WTC11 (cell line): ENCODE measurements at regions not wholly inside any gene's neighbourhood (a gene's known extent, or its start where the extent isn't known, plus 50 kb on each side); places are given as distances from the start of the nearest gene placed in this dataset.

Experiments
- ETV6 ChIP-seq: sonication (generic); formaldehyde crosslinking; IDR thresholded peaks from 2 replicates; pipeline ENCODE4 v1.8.1; 2022; ENCODE audit warnings: mild to moderate bottlenecking, missing genetic modification reagents
- JUN ChIP-seq: sonication (generic); formaldehyde crosslinking; IDR thresholded peaks from 2 replicates; pipeline ENCODE4 v1.8.0; 2023; ENCODE audit warnings: mild to moderate bottlenecking, missing genetic modification reagents
- NFYB ChIP-seq: sonication (generic); formaldehyde crosslinking; conservative IDR thresholded peaks from 2 replicates; pipeline ENCODE4 v1.8.0; 2022; ENCODE audit warnings: low read depth, missing genetic modification reagents
- OVOL2 ChIP-seq: fragments of 250-450 bp; sonication (Bioruptor Pico); IDR thresholded peaks from 2 replicates; pipeline ENCODE4 v1.9.0; 2021; ENCODE audit warnings: mild to moderate bottlenecking, borderline replicate concordance
- SP1 ChIP-seq: sonication (generic); formaldehyde crosslinking; conservative IDR thresholded peaks from 2 replicates; pipeline ENCODE4 v1.8.1; 2022; ENCODE audit warnings: missing genetic modification reagents
- TEAD4 ChIP-seq: sonication (generic); formaldehyde crosslinking; IDR thresholded peaks from 2 replicates; pipeline ENCODE4 v1.8.0; 2022; ENCODE audit warnings: mild to moderate bottlenecking, missing genetic modification reagents
- ZNF232 ChIP-seq: sonication (generic); formaldehyde crosslinking; IDR thresholded peaks from 2 replicates; pipeline ENCODE4 v1.8.0; 2022; ENCODE audit warnings: mild to moderate bottlenecking, missing genetic modification reagents
- ZNF263 ChIP-seq: sonication (generic); formaldehyde crosslinking; IDR thresholded peaks from 2 replicates; pipeline ENCODE4 v1.8.1; 2022; ENCODE audit warnings: low read depth, mild to moderate bottlenecking, moderate library complexity, missing genetic modification reagents
- ZNF317 ChIP-seq: sonication (generic); formaldehyde crosslinking; IDR thresholded peaks from 2 replicates; pipeline ENCODE4 v1.8.1; 2023; ENCODE audit warnings: low read depth, mild to moderate bottlenecking, moderate library complexity, missing genetic modification reagents, borderline replicate concordance
- ZNF671 ChIP-seq: fragments of 250-450 bp; sonication (Bioruptor Pico); IDR thresholded peaks from 2 replicates; pipeline ENCODE4 v1.8.0; 2021; ENCODE audit warnings: mild to moderate bottlenecking
- TF ChIP-seq, protein P1 (sequence below): fragments of 200-600 bp; IDR thresholded peaks from 2 replicates; pipeline ENCODE4 v1.8.0; 2022; ENCODE audit warnings: antibody characterized with exemption
- TF ChIP-seq, protein P2 (sequence below): sonication (generic); formaldehyde crosslinking; IDR thresholded peaks from 2 replicates; pipeline ENCODE4 v1.8.0; 2022; ENCODE audit warnings: mild to moderate bottlenecking, missing genetic modification reagents
- TF ChIP-seq, protein P3 (sequence below): sonication (generic); formaldehyde crosslinking; IDR thresholded peaks from 2 replicates; pipeline ENCODE4 v1.8.1; 2023; ENCODE audit warnings: mild to moderate bottlenecking, missing genetic modification reagents, moderate library complexity

DNA sequence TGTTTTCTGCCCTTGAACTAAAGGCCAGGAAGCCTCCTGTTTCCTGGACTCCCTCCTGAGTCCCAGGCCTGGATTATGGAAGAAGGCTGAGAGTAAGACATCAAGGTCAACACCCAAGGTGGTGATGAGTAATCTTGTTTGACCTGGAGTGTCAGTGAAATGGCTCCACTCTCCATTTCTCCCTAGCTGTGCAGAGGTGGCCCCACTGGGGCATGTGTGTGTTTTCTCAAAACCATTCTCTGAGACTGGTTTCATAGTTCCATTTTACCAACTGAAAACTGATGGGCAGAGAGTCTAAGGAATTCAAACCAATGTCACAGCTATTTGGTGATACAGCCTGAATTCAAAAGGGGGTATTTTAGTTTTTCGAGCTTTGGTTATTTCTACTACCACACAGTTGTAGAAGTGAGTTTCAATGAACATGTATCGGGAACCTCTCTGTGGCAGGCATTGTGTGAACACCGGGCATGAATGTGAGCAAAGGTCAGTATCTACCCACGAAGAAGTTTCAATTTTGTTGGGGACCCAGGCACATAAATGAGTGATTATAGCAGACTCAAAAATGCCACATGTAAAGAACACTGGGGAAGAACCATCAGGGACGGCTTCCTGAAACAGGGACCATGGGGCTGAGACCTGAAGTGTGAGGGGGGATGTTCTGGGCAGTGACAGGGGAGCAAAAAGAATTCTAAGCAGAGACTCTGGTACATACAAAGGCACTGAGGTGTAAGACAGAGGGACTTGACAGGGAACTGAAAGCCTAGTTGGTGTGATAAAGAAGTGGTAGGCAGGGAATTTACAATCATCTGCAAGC lies 269.6 kb upstream of the KLF4 start:
- TF ChIP-seq, protein P1, sequence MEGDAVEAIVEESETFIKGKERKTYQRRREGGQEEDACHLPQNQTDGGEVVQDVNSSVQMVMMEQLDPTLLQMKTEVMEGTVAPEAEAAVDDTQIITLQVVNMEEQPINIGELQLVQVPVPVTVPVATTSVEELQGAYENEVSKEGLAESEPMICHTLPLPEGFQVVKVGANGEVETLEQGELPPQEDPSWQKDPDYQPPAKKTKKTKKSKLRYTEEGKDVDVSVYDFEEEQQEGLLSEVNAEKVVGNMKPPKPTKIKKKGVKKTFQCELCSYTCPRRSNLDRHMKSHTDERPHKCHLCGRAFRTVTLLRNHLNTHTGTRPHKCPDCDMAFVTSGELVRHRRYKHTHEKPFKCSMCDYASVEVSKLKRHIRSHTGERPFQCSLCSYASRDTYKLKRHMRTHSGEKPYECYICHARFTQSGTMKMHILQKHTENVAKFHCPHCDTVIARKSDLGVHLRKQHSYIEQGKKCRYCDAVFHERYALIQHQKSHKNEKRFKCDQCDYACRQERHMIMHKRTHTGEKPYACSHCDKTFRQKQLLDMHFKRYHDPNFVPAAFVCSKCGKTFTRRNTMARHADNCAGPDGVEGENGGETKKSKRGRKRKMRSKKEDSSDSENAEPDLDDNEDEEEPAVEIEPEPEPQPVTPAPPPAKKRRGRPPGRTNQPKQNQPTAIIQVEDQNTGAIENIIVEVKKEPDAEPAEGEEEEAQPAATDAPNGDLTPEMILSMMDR, result no peak
- TF ChIP-seq OVOL2 (no peak), JUN (CRISPR knock-in tag) (no peak), ZNF232 (CRISPR knock-in tag) (no peak), ZNF317 (CRISPR knock-in tag) (no peak), TEAD4 (CRISPR knock-in tag) (no peak), NFYB (CRISPR knock-in tag) (no peak), ZNF263 (CRISPR knock-in tag) (no peak), ZNF671 (no peak), ETV6 (CRISPR knock-in tag) (no peak), SP1 (no peak)
- TF ChIP-seq, protein P2, sequence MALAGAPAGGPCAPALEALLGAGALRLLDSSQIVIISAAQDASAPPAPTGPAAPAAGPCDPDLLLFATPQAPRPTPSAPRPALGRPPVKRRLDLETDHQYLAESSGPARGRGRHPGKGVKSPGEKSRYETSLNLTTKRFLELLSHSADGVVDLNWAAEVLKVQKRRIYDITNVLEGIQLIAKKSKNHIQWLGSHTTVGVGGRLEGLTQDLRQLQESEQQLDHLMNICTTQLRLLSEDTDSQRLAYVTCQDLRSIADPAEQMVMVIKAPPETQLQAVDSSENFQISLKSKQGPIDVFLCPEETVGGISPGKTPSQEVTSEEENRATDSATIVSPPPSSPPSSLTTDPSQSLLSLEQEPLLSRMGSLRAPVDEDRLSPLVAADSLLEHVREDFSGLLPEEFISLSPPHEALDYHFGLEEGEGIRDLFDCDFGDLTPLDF (CRISPR knock-in tag), result no peak
- TF ChIP-seq, protein P3, sequence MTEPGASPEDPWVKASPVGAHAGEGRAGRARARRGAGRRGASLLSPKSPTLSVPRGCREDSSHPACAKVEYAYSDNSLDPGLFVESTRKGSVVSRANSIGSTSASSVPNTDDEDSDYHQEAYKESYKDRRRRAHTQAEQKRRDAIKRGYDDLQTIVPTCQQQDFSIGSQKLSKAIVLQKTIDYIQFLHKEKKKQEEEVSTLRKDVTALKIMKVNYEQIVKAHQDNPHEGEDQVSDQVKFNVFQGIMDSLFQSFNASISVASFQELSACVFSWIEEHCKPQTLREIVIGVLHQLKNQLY (CRISPR knock-in tag), result no peak
